Activated naive CD8-positive, alpha-beta T cell treated with anti-CD3 and anti-CD28 coated beads, Interleukin-2, amount 50 U/mL, for 24 hours (primary cell): ENCODE measurements at regions not wholly inside any gene's neighbourhood (a gene's known extent, or its start where the extent isn't known, plus 50 kb on each side); places are given as distances from the start of the nearest gene placed in this dataset.
"Not testable (repeated sequence)": the region's sequence is repeated elsewhere in the genome, so short reads cannot be mapped to it uniquely, and the experiment has no call there.

ENCODE experiments used
- ATAC-seq: fragments of 150-1000 bp; cut with Tn5 transposase; one replicate; pipeline ENCODE4 v1.10.0; 2021
- DNase-seq: peaks from one replicate; pipeline ENCODE4 v3.0.0; 2021
- H3K27ac Mint-ChIP-seq: one replicate; pipeline ENCODE4 v1.8.0; 2021; ENCODE audit warnings: mild to moderate bottlenecking, mixed read lengths
- H3K27me3 Mint-ChIP-seq: one replicate; pipeline ENCODE4 v1.8.0; 2021; ENCODE audit warnings: mixed read lengths
- H3K36me3 Mint-ChIP-seq: one replicate; pipeline ENCODE4 v1.8.0; 2021; ENCODE audit warnings: low read depth, mixed read lengths
- H3K4me1 Mint-ChIP-seq: one replicate; pipeline ENCODE4 v1.8.0; 2021; ENCODE audit warnings: mixed read lengths
- H3K4me3 Mint-ChIP-seq: one replicate; pipeline ENCODE4 v1.8.0; 2021; ENCODE audit warnings: mild to moderate bottlenecking, moderate library complexity, mixed read lengths
- H3K9me3 Mint-ChIP-seq: one replicate; pipeline ENCODE4 v1.8.0; 2021; ENCODE audit warnings: mixed read lengths

DNA sequence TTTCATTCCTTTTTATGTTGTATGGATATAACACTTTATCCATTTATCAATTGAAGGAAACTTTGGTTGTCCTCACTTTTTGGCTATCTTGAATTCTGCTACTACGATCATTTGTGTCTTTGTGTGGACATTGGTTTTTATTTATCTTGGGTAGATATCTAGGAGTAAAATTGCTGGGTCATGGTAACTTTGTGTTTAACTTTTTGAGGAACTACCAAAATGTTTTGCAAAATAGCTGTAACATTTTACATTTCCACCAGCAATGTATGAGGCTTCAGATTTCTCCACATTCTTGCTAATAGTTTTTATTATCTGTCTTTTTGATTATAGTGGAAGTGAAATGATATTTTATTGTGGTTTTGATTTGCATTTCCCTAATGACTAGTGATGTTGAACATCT, 55.6 kb downstream of the TLNRD1 start:
- Mint-ChIP-seq H3K9me3 (no peaks in the 10 kb centered on the region), H3K4me1 (peaks cover 16% of the 10 kb centered on the region), H3K36me3 (no peaks in the 10 kb centered on the region), H3K27me3 (no peaks in the 10 kb centered on the region), H3K4me3 (no peak overlapping the region), H3K27ac (no peak overlapping the region)
- DNase-seq (no peak), ATAC-seq (no peak)

DNA sequence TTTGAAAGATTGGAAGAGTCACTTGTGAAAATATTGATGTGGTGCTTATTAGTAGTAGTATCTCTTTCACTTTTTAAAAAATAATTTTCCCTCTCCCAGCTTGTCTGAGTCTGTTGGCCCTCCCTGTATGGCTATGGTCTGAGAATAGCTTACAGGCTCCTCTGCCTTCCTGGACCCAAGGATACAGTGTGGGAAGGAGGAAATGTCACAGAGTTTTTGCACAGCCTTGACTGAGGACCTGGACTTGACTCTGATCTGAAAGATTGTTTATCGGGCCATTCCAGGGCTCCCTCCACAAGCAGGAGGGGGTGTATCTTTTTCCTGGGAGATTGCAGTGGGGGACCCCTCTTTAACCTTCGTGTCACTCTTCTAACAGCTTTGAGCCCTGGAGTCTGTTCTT, 59.7 kb downstream of the TLNRD1 start:
- H3K9me3 Mint-ChIP-seq, result no peaks in the 10 kb centered on the region
- H3K27me3 Mint-ChIP-seq, result no peaks in the 10 kb centered on the region
- H3K27ac Mint-ChIP-seq, result no peak overlapping the region
- H3K4me1 Mint-ChIP-seq, result peaks cover 9% of the 10 kb centered on the region
- ATAC-seq (no peak), DNase-seq (no peak)
- no peaks in the 10 kb centered on the region for H3K36me3 Mint-ChIP-seq
- H3K4me3 Mint-ChIP-seq, result no peak overlapping the region

DNA sequence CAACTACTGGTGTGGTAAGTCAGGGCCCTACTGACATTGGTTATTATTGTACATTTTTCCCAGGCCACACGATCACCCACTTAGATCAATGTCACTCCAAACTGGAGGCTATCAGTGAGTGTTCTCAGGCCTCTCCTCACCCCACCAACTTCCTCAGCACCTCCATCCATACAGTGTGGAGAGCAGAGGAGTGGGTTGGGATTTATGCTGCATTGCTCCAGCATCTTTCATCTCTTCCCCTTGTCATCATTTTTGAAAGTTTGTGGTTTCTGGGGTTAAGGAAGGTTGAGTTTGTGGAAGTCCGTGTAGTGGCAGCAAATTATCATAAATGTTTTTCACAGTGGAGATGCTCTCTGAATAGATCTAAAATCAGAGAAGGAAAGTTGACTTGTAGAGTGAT, 60.2 kb downstream of the TLNRD1 start:
- Mint-ChIP-seq H3K36me3 (no peaks in the 10 kb centered on the region), H3K9me3 (no peaks in the 10 kb centered on the region), H3K4me3 (no peak overlapping the region), H3K4me1 (peaks cover 9% of the 10 kb centered on the region), H3K27ac (no peak overlapping the region), H3K27me3 (no peaks in the 10 kb centered on the region)
- no peak for DNase-seq
- no peak for ATAC-seq

DNA sequence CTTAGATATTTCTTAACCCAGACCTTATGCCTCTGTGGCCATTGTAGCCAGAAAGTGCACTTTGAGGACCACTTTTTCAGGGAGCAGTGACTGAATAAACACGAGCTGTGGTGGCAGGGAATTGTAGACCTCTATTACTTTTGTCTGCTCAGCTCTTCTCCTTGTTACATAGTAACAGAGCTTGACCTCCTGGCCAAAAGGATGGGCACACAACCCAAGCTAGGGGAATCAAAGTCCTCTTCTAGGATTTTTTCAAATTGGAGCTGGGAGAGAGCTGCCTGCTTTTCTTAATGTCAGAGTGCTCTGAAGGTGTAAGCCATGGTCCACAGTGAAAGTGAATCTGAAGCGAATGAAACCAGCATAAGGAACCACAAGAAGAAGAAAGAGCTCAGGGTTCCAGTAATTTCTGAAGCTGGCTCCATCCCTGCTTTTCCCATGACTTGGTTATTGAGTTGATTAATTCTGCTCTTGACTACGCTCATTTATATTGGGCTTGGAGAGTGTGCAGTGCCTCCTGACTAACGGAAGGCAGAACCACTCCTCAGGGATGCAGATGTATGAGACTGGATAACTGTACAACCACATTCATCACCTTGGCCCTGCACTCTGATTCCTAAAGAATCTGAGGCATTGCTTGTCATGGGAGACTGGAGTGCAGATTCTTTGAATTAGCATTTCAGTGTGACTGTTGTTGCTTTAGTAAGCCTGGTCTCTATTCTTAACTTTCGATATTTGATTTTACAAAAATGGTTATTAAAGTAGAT, 60.9 kb downstream of the TLNRD1 start:
- no peaks in the 10 kb centered on the region for H3K9me3 Mint-ChIP-seq
- H3K4me1 Mint-ChIP-seq, result peaks cover 9% of the 10 kb centered on the region

DNA sequence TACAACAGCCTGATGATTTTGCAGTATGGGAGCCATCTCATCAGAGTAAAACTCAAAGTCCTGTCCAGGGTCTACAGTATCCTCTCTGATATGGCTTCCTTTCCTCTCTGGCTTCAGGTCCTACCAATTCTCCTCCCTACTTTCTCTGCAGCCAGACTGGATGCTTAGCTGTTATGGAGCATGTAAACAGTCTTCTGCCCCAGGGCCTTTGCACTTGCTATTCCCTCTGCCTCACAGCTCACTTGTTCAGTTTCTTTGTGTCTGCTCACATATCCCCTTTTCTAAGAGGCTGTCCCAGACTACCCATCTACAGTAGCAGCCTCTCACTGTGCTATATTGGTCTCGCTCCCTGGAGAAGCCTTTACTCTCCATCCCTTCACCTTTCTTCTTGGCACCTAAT, 62.2 kb downstream of the TLNRD1 start:
- H3K4me1 Mint-ChIP-seq, result peaks cover 9% of the 10 kb centered on the region
- no peak for DNase-seq
- H3K36me3 Mint-ChIP-seq, result no peaks in the 10 kb centered on the region
- no peak overlapping the region for H3K27ac Mint-ChIP-seq
- H3K27me3 Mint-ChIP-seq, result no peaks in the 10 kb centered on the region
- H3K4me3 Mint-ChIP-seq, result no peak overlapping the region
- no peaks in the 10 kb centered on the region for H3K9me3 Mint-ChIP-seq
- no peak for ATAC-seq

More for the DNA sequence above, 60.9 kb downstream of the TLNRD1 start:
- no peaks in the 10 kb centered on the region for H3K27me3 Mint-ChIP-seq
- H3K27ac Mint-ChIP-seq, result no peak overlapping the region
- ATAC-seq (no peak), DNase-seq (no peak)
- no peak overlapping the region for H3K4me3 Mint-ChIP-seq
- no peaks in the 10 kb centered on the region for H3K36me3 Mint-ChIP-seq

DNA sequence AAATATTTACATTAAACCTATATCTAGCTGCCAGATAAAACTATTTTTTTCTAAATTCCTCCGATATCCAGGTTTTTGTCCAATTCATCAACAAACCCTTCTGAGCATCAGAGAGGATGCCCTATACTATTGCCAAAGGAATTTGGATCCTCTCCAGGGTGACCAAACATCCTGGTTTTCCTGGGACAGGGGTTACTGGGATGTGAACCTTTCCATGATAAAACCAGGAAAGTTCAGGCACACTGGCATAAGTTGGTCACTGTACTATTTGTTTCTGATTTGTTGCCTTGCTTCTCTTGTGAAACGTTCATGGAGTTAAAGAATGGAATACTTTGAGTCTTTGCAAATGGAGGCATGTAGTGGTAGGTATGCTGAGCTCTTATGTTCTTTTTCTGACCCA, 63.5 kb downstream of the TLNRD1 start:
- Mint-ChIP-seq H3K36me3 (no peaks in the 10 kb centered on the region), H3K9me3 (no peaks in the 10 kb centered on the region), H3K27ac (no peak overlapping the region), H3K4me3 (no peak overlapping the region), H3K27me3 (no peaks in the 10 kb centered on the region), H3K4me1 (peaks cover 9% of the 10 kb centered on the region)
- ATAC-seq (no peak), DNase-seq (no peak)

DNA sequence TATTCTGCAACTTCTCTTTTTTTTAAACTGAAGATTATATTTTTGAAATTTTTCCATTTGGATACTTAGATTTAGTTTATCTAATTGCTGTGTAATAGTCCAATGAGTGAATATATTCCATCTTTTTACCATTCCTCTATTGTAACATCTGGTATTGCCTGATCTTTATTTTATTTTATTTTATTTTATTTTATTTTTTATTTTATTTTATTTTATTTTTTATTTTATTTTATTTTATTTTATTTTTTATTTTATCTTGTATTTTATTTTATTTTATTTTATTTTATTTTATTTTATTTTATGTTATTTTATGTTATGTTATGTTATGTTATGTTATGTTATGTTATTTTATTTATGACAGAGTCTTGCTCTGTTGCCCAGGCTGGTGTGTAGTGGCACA, 66.5 kb upstream of the CFAP161 start:
- H3K4me1 Mint-ChIP-seq, H3K4me3 Mint-ChIP-seq, H3K27ac Mint-ChIP-seq, DNase-seq, ATAC-seq, H3K27me3 Mint-ChIP-seq, H3K9me3 Mint-ChIP-seq, H3K36me3 Mint-ChIP-seq: not testable (repeated sequence)

DNA sequence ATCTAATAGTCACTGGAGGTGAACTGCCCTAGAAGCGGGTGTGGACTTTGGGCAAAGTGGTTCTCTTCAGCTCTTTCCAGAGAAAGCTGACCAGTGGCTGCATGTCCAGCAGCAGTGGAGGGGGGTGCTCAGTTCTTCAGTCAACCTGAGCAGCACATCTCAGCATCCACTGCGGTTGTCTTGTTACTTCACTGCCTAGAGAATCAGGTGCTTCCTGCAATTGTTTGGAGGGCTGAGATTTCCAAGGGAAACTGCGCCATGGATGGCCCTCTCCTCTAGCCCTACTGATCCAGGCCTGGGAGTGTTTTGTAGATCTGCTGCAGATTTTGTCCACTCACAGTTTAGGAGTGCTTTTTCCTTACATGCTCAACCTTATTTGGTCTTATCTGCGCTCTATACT, 65.6 kb upstream of the CFAP161 start:
- peaks cover 7% of the 10 kb centered on the region for H3K9me3 Mint-ChIP-seq
- H3K27me3 Mint-ChIP-seq, result peaks cover 7% of the 10 kb centered on the region
- no peak overlapping the region for H3K27ac Mint-ChIP-seq
- H3K36me3 Mint-ChIP-seq, result peaks cover 1% of the 10 kb centered on the region
- DNase-seq, result no peak
- no peaks in the 10 kb centered on the region for H3K4me1 Mint-ChIP-seq
- no peak overlapping the region for H3K4me3 Mint-ChIP-seq
- ATAC-seq, result no peak

DNA sequence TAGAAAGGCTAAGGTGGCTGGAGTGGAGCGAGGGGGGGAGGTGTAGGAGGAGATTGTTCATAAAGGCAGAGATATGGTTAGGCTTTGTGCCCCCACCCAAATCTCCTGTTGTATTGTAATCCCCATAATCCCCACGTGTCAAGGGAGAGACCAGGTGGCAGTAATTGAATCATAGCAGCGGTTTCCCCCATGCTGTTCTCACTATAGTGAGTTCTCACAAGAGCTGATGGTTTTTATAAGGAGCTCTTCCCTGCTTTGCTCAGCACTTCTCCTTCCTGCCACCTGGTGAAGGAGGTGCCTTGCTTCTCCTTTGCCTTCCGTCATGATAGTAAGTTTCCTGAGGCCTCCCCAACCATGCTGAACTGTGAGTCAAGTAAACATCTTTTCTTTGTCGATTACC, 64.7 kb upstream of the CFAP161 start:
- no peak for ATAC-seq

DNA sequence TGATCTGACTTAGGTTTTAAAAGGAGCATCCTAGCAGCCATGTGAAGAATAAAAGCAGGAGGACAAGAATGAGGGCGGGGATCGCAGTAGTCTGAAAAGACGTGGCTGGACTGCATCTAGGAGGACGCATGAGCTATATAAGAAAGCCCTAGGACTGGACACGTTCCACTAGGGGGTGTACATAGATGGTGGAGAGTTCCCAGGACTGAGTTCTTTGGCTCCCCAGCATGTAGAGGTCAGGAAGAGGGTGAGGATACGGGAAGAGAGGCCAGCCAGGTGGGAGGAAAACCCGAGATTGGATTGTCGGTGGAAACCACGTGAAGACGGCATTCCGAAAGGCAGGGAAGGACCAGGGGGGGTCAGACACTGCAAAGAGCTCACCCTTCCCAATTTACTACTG, 64.2 kb upstream of the CFAP161 start:
- H3K4me3 Mint-ChIP-seq, result no peak overlapping the region
- H3K27me3 Mint-ChIP-seq, result peaks cover 7% of the 10 kb centered on the region
- no peak overlapping the region for H3K27ac Mint-ChIP-seq
- no peak for DNase-seq
- ATAC-seq, result no peak
- H3K4me1 Mint-ChIP-seq, result peaks cover 5% of the 10 kb centered on the region
- peaks cover 7% of the 10 kb centered on the region for H3K9me3 Mint-ChIP-seq
- H3K36me3 Mint-ChIP-seq, result peaks cover 1% of the 10 kb centered on the region

More for the DNA sequence above, 64.7 kb upstream of the CFAP161 start:
- no peak for DNase-seq
- Mint-ChIP-seq H3K9me3 (peaks cover 7% of the 10 kb centered on the region), H3K4me1 (no peaks in the 10 kb centered on the region), H3K27ac (no peak overlapping the region), H3K36me3 (peaks cover 1% of the 10 kb centered on the region), H3K27me3 (peaks cover 7% of the 10 kb centered on the region), H3K4me3 (no peak overlapping the region)

DNA sequence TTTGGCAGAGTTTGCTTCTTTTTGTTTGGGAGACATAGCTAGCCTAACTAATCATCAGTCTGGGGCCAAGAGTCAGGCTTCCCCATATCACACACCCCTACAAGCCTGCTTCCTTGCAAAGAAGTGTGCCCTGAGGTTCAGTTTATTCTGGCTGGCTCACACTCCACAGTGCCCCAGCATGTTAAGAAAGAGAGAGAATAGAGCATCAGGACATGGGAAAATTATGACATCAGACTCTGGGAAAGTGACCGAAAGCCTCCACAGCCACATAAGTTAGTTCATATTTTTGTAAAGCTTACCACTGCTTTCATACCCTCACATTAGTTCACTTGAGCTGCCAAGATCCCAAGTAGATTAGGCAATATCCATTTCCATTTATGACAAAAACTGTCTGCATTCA, 63.0 kb upstream of the CFAP161 start:
- peaks cover 1% of the 10 kb centered on the region for H3K36me3 Mint-ChIP-seq
- DNase-seq, result no peak

DNA sequence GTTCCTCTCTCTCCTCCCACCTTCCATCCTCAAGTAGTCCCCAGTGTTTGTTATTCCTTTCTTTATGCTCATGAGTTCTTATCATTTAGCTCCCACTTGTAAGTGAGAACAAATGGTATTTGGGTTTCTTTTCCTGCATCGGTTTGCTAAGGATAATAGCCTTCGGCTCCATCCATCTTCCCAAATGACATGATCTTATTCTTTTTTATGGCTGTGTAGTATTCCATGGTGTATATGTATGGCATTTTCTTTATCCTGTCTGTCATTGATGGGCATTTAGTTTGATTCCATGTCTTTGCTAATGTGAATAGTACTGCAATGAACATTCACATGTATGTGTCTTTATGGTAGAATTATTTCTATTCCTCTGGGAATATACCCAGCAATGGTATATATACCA, 62.4 kb upstream of the CFAP161 start:
- DNase-seq, result no peak

More for the DNA sequence above, 63.0 kb upstream of the CFAP161 start:
- Mint-ChIP-seq H3K4me1 (peaks cover 11% of the 10 kb centered on the region), H3K9me3 (peaks cover 7% of the 10 kb centered on the region), H3K4me3 (no peak overlapping the region), H3K27ac (no peak overlapping the region), H3K27me3 (peaks cover 7% of the 10 kb centered on the region)
- ATAC-seq, result no peak

DNA sequence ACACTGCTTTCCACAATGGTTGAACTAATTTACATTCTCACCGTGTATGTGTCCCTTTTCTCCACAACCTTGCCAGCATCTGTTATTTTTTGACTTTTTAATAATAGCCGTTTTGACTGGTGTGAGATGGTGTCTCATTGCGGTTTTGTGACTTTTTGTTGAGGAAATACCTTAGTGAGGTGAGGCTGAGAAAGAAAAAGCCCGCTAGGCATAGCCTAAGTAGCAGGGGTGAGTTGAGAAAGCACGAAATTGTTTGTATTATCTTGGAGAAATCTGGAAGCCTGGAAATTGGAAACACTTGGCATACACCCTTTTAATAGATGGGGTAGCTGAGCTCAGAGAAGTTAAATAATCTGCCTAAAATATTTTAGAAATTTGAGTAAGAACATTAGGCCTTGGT, 61.5 kb upstream of the CFAP161 start:
- no peak for DNase-seq
- Mint-ChIP-seq H3K9me3 (peaks cover 7% of the 10 kb centered on the region), H3K4me3 (no peak overlapping the region), H3K27ac (no peak overlapping the region), H3K4me1 (peaks cover 11% of the 10 kb centered on the region), H3K27me3 (peaks cover 7% of the 10 kb centered on the region), H3K36me3 (peaks cover 1% of the 10 kb centered on the region)
- no peak for ATAC-seq

More for the DNA sequence above, 62.4 kb upstream of the CFAP161 start:
- Mint-ChIP-seq H3K4me1 (peaks cover 11% of the 10 kb centered on the region), H3K4me3 (no peak overlapping the region), H3K36me3 (peaks cover 1% of the 10 kb centered on the region), H3K9me3 (peaks cover 7% of the 10 kb centered on the region), H3K27ac (no peak overlapping the region), H3K27me3 (peaks cover 7% of the 10 kb centered on the region)
- no peak for ATAC-seq

DNA sequence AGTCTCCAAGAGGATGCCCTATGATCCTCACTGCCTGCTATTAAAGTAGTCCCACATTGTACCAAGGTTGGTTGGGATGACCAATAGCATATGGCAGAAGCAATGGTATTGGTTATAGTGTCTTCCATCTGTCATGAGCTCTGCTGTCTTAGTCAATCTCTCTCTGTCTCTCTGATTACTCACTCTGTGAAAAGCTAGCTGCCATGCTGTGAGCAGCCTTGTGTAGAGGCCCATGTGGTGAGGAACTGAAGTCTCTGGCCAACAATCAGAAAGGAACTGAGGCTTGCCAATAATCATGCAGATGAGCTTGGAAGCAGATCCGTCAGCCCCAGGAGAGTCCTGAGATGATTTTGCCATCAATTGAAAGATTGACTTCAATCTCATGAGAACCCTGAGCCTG, 60.3 kb upstream of the CFAP161 start:
- DNase-seq, result no peak
- Mint-ChIP-seq H3K4me3 (no peak overlapping the region), H3K4me1 (peaks cover 11% of the 10 kb centered on the region), H3K36me3 (peaks cover 1% of the 10 kb centered on the region), H3K9me3 (peaks cover 7% of the 10 kb centered on the region), H3K27ac (no peak overlapping the region), H3K27me3 (peaks cover 7% of the 10 kb centered on the region)
- no peak for ATAC-seq

DNA sequence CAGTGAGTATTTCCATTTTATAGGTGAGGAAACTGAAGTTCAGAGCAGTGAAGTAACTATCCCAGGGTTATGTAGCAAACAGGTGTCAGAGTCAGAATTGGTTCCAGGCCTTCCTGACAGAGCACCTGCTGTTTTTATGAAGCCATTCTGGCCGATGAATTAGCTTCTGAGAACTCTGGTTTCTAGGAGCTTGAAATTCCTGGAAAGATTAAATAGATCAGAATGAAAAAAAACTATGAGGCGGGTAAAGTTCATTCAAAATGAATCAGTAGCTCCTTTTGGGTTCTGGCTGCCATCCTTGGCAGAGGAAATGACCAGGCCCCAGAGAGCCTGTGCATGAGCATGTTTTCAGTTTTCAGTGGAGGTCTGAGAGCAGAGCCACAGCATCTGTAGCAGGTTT, 59.3 kb upstream of the CFAP161 start:
- H3K9me3 Mint-ChIP-seq, result peaks cover 7% of the 10 kb centered on the region
- ATAC-seq, result peak; percentile 36
- no peak overlapping the region for H3K4me3 Mint-ChIP-seq
- DNase-seq, result no peak
- peaks cover 7% of the 10 kb centered on the region for H3K27me3 Mint-ChIP-seq
- peaks cover 11% of the 10 kb centered on the region for H3K4me1 Mint-ChIP-seq
- peak overlapping the region; percentile 7 for H3K27ac Mint-ChIP-seq
- H3K36me3 Mint-ChIP-seq, result peaks cover 1% of the 10 kb centered on the region

DNA sequence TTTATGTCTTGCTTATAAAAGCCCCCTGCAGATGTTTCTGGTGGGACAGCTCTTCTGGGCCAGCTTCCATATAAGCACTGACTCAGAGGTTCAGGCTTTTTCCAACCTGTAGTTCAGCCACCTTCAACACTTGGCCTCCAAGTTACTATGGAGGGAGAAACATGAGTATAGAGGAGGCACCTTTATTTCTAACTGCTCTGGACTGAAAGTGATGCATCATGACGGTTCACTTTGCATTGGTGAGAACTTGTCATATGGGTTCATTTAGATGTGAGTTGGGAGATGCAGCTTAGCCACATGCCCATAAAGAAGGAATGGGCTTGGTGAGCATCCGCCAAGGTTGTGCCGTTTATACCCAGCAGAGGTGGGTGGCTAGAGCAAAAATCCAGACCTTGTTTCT, 58.8 kb upstream of the CFAP161 start:
- no peak for ATAC-seq

More for the DNA sequence above, 58.8 kb upstream of the CFAP161 start:
- Mint-ChIP-seq H3K4me1 (peaks cover 11% of the 10 kb centered on the region), H3K4me3 (no peak overlapping the region), H3K9me3 (peaks cover 7% of the 10 kb centered on the region), H3K36me3 (peaks cover 1% of the 10 kb centered on the region), H3K27me3 (peaks cover 7% of the 10 kb centered on the region), H3K27ac (peak overlapping the region; percentile 7)
- no peak for DNase-seq
